HG03159 (cell line): ENCODE measurements at regions not wholly inside any gene's neighbourhood (a gene's known extent, or its start where the extent isn't known, plus 50 kb on each side); places are given as distances from the start of the nearest gene placed in this dataset.
"Not testable (repeated sequence)": the region's sequence is repeated elsewhere in the genome, so short reads cannot be mapped to it uniquely, and the experiment has no call there.

Source experiments
- ATAC-seq: cut with Tn5 transposase; IDR thresholded peaks from one replicate; pipeline ENCODE4 v1.9.1; 2021; ENCODE audit warnings: mild to moderate bottlenecking, moderate library complexity; ENCODE audit not compliant: unreplicated experiment

DNA sequence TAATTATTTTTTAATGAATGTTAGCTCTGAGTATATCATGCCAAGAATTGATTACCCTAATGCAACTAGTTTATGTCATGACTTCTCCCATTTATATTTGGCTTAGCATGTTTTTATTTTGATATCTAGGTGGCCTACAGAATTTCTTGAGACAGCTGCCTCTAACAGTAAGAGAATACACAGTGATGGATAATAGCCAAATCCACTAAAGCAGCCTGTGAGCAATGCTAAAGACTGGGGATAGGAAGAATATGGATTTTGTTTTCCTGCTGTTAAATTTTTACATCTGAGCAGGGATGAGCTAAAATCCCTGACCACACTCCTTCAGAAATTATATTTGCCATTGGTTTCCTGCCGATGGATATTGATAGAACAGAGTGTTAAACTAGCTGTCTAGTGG is 149.3 kb upstream of the TGFBR2 start:
- ATAC-seq = no peak

DNA sequence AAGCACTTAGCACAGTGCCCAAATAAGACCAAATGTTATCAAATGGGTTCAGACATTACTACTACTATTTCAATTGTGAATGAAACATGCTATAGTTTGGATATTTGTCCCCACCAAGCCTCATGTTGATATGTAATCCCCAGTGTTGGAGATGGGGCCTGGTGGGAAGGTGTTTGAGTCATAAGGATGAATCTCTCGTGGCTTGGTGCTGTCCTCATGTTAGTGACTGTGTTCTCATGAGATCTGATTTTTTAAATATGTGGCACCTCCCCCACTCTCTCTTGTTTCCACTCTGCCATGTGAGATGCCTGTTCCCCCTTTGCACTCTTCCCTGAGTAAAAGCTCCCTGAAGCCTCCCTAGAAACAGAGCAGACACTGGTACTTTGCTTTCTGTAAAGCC is 148.7 kb upstream of the TGFBR2 start:
- no peak for ATAC-seq

DNA sequence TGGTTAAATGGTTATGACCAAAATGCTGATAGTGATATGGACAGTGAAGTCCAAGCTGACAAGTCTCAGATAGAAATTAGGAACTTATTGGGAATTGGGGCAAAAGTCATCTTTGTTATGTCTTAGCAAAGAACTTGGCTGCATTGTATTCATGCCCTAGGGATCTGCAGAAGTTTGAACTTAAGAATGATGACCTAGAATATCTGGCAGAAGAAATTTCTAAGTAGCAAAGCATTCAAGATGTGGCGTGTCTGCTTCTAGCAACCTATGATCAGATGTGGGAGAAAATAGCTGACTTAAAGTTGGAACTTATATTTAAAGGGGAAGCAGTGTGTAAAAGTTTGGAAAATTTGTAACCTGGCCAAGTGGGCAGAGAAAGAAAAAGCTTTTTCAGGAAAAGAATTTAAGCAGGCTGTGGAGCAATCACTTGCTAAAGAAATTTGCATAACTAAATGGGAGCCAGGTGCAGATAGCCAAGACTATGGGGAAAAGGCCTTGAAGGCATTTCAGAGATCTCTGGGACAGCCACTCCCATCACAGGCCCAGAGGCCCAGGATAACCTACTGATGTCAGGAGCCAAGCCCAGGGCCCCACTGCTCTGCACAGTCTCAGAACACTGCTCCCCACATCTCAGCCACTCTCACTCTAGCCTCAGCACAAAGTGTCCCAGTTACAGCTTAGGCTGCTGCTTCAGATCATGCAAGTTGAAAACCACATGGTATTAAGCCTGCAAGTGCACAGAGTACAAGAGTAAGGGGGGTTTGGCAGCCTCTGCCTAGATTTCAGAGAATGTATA is 147.8 kb upstream of the TGFBR2 start:
- no peak for ATAC-seq

- ATAC-seq = no peak
These were observed 145.1 kb upstream of the TGFBR2 start for GRCh38 chr3:30461311-30461710.

GRCh38 chr3:30462721-30463470 is 143.5 kb upstream of the TGFBR2 start:
- ATAC-seq = no peak

GRCh38 chr3:30464381-30464780 is 142.0 kb upstream of the TGFBR2 start:
- ATAC-seq = no peak

- no peak for ATAC-seq
These were observed 140.9 kb upstream of the TGFBR2 start for GRCh38 chr3:30465454-30465853.

- ATAC-seq = no peak
These were observed 138.7 kb upstream of the TGFBR2 start for GRCh38 chr3:30467596-30468238.

GRCh38 chr3:30469133-30469532 is 137.3 kb upstream of the TGFBR2 start:
- ATAC-seq = no peak

GRCh38 chr3:30470496-30470895 is 135.9 kb upstream of the TGFBR2 start:
- ATAC-seq = no peak

DNA sequence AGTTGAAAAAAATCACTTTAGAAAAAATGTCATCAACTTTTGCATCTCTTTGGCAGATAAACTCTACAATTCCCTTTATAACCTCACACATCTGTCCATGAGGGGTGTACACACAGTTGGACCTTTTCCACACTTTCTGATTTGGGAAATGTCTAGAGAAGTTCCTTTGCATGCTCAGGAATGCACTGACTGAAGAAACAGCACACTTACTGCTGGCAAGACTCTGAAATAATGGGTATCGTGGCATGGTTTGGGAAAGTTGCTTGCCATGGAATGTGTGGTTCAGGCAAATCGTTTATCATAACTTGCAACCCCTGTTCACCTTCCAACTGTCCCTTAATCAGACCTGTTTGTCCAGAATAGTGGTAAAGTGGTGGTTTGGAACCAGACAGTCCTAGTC is 135.3 kb upstream of the TGFBR2 start:
- no peak for ATAC-seq

DNA sequence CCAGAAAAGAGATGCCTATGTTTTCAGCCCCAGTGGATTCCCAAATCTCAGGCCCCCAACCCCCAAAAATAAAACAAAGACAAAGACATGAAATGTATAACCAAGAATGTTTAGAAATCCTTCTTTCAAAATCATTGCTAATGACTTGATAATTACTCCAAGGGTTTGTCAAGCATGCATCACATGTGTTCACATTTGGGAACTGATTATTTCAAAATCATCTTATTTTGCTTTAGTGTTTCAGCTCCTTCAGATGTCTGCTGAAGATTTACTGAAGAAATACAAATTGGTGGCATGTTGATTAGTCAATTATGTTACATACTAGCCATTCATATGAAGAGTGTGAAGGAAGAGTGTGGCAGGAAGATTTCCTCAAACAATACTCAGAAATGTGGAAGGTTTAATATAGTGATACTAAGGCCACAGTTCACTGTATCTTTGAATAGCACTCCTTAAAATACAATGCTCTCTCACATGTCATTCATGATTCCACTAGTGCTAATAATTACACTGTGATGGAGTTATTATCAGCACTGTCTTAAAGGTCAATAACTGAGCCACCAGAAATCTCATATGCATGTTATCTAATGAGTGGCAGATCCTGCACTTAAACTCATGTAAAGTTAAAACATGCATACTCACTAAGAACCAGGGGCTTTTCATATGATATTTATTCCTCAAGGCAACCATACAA is 134.5 kb upstream of the TGFBR2 start:
- no peak for ATAC-seq

- no peak for ATAC-seq
These were observed 132.9 kb upstream of the TGFBR2 start for GRCh38 chr3:30473374-30474051.

DNA sequence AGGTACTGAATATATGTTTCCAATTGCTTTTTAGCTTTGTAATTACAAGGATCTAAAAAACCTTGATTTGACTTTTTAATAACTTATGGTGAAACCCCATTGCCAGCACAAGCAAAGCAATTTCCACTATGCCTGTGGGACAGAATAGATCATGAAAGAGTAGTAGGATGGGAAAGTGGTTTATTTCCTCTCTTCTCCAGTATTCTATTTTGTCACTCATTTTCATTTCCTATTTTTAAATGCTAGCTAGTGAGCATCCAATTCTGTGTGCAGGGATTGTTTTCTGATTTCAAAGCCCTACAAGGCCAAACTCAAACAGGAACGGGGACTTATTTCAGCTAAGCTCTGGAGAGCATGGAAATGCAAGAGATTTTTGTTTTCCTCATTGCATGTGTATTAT is 132.0 kb upstream of the TGFBR2 start:
- no peak for ATAC-seq

GRCh38 chr3:30475038-30475808 is 131.2 kb upstream of the TGFBR2 start:
- peak; percentile 84 for ATAC-seq

- ATAC-seq = no peak
These were observed 130.6 kb upstream of the TGFBR2 start for GRCh38 chr3:30475809-30476178.

- ATAC-seq = peak; percentile 45
These were observed 129.9 kb upstream of the TGFBR2 start for GRCh38 chr3:30476368-30477084.

DNA sequence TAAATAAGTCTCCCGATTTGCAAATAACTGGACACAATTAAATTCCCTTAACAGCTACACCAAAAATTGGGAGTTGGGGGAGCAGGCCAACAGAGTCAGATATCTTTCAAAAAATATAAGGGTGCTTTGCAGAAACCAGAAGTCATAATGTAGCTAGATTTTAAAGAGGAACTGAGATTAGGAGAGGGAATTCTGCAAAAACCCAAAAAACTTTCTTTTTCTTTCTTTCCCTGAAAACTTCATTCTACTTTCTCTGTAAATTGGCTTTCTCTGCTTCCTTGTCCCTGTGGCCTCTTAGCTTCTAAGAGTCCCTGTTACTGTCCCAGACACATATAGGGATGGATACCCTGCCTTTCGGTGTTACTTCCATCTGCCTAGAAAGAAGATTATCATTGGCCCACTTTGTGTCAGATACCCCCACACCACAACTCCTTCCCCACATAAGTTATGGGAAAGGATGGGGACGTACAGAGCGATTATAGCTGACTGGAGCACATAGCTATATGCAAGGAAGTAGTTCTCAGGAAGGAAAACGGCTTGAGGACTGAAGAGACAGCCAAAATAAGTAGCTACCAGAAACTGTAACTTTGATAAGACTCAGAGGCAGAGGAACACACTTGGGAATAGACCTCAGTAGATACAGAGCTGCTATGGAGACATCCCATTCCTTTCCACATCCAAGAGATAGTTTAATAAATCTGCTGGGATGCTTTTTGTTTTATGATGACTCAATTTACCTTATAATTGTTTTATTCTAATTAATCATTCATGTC is 129.1 kb upstream of the TGFBR2 start:
- ATAC-seq = no peak

GRCh38 chr3:30479737-30480136 is 126.7 kb upstream of the TGFBR2 start:
- not testable (repeated sequence) for ATAC-seq
